HPDE6-E6E7 (cell line): ENCODE measurements at regions not wholly inside any gene's neighbourhood (a gene's known extent, or its start where the extent isn't known, plus 50 kb on each side); places are given as distances from the start of the nearest gene placed in this dataset.
A peak's percentile ranks its signal among the peaks of the same experiment; 100 is the strongest.

Experiments used
- DNase-seq: peaks from one replicate; pipeline ENCODE4 v3.0.0; 2011; ENCODE audit warnings: missing footprints; ENCODE audit errors: extremely low spot score

- no peak for DNase-seq
Measured at GRCh38 chr13:106176117-106176516, 359.3 kb downstream of the EFNB2 start.

DNA sequence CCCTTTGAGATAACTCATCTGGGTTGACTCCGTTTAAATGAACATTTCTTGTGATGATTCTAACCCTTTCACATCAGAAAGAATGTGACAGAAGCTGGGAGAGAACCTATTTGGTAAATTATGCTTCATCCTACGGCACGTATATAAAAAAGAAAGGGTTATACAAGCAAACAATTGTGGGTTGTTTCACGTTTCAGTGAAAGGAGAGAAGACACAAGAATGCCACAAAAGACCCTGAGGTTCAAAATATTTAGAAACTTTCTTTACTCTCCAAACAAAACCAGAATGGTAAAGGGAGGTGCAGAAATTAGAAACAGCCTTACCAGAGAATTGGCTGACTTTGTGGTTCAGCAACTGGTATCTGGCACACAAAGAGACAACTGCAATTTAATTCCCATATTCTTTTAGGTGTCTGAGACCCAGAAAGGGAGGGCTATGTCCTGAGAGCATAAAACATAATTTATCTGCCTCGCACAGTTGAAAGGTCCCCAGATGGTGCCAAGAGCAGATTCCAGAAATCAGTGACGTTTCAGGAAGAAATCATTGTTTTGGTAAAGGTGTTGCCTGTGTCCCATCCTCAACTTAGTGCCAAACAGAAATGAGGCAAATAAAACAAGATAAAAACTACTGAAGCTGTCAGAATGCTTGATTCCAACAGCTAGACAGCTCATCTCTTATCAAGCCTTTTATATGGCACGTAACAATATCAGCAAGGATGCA, 361.4 kb downstream of the EFNB2 start:
- no peak for DNase-seq

- no peak for DNase-seq
Measured at GRCh38 chr13:106173346-106173745, 362.1 kb downstream of the EFNB2 start.

DNA sequence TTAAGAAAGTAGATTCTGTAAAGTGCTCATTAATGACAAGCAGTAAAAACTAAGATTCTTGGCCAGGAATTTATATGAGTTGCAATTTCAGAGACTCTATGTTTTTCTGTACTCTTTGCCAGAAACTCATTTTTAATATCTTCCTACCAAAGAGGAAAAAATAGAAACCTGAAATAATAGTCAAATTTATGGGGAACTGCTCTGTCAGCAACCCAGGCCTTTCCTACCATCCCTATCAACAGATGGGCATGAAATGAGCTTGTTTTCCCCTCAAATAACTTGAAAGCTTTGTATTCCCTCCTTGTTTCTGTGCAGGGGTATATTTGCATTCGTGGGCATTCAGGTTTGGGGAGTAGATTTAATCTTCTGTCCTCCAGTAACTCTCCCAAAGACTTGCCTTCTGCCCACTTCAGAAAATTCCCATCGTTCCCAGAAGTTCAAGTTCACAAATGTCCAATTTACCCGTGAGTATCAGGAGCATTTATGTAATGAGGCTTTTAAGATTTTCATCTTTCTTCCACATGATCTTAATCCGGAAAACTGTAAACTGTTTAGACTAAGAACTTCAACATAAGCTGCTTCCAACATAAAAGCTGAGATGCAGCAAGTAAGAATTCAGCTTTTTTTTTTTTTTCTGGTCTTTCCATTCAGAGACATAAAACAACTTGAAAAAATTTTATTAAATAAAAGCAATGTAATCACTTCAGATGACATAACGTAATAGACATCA, 363.1 kb downstream of the EFNB2 start:
- no peak for DNase-seq

DNA sequence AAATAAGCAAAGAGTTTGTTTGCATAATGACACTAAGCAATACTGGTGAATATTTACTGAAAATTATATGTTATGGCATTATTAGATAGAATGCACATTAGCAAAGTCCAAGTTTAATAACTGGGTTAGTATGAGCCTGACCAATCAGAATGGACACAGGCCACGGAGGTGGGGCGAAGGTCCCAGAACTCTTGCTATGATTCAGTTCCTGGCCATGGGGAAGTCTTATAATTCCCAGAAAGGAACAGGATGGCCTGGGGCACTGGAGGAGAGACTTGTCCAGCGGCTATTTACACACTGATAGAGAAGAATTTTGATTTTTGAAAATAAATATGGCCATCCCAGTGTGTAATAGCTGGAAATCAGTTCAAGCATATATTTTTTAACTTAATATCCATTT, 372.0 kb downstream of the EFNB2 start:
- DNase-seq: no peak

DNA sequence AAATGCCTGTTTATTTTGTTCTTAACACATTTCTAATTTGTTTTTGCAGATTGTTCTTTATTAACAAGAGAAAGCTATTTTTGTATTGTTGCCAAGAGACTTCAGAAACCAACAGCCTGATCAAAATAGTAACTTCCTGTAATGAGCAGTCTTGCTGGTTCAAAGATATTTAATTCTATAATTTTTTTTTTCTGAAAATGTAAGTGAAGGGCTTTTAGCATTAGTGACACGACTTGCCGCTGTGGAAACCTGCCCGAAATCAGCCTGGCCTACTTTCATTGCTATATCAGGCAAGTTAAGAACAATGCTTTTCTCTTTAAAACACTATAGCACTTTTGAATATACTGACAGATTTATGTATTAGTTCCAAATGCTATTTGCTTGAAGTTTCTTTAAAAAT, 374.3 kb downstream of the EFNB2 start:
- DNase-seq: no peak

DNA sequence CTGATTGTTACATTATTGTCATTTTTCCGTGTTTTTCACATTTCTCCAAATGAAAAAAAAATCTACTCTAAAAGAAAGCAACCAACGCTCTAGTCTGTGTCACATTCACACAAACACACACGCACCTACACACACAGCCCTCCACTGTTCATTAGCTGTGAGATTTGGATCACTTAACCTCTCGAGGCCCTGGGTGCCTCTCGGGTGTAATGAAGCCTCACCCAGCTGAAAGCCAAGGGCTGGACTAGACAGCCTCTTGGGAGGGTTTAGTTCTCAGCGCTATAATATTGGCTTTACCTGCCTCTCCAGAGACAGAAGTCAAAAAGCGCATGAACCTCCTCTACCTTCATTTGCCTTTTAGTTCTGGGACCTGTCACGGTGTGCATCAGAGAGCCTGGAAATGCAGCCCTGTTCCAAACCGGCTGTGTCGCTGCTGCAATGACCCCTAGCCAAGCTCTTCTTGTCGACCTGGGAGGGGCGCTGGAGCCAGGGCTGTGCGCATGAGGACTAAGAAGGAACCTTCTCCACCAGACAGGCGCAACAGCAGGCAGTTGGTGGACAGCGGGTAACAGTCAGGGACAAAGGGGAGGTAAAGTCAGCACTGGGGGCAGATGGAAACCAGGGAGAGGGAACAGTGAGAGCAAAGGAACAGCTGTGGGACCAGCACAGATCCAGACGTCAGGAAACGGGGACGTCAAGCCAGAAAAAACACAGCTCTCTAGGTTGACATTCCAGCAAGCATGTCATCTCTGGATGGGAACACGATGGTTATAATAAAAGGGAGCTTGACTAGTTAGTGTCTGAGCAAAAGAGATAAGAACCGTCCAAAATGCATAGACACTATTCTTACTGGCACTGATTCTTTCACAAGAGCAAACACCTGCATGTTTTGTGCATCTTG, 375.9 kb downstream of the EFNB2 start:
- no peak for DNase-seq

DNA sequence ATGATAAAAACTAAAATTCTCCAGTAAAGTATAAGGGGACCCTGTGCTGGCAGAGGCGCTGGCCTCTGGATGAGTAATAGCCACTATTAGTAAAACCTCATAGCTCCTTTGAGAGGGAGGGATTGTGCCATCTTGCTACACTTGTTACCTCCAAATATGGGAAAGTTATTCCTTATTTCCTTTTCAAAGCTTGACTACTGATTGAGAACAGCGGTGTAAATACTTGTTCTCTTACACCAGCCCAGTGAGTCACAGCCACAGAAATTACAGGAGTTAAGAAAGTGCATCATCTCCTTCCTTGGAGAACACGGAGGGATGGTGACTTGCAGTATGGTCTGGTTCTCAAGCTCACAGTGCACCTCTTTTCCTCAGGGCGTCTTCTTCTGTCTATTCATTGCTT, 379.0 kb downstream of the EFNB2 start:
- peak; percentile 88 for DNase-seq

DNA sequence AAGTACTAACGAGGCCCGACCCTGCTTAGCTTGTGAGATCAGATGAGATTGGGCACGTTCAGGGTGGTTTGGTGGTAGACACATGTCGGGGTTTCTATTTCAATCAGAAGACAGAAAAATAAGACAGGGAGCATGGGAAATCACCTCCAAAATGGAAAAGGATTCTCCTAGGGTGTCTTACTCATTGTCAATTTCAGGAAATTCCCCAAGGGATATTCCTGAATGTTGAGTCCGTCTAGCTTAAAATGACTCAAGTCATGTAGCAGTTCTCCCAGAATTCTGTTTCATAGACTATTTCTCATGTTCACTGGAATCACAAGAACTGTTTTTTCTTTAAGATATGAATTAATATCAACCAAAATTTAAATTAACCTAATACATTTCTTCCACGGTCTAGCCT, 380.1 kb downstream of the EFNB2 start:
- no peak for DNase-seq

DNA sequence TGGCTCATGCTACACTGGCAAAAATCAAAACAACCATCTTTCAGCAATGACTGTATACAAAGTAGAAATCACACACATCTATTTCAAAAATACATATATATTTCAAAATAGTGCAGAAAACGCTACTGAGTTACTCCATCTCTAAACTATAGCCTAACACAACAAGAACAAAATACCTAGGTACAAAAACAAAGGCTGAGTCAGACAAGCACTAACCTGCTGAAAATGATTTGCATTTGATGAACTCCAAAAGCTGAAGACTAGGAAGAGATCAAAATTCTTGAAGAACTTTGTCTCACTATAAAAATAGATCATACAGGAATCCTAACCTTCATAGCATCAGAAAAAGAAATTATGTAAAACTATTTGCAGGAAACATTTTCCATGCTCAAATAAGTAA, 381.6 kb downstream of the EFNB2 start:
- no peak for DNase-seq

DNA sequence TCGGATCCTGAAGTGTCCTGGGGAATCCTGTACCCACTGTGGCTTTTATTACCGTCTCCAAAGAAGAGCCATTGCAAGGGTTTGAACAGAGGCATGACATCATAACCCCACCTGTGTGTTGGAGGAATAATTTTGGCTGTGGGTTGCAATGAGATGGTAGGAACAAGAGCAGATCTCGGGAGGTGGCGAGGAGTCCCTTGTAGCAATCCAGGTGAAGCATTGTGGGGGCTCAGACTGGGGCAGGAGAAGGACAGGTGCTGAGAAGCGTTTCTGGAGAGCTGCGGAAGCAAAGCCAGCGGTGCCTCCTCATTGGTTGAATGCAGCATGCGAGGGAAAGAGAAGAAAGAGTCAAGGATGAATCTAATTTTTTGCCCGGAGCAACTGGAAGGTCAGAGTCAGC, 382.4 kb downstream of the EFNB2 start:
- no peak for DNase-seq

GRCh38 chr13:106152047-106152446, 383.4 kb downstream of the EFNB2 start:
- DNase-seq: no peak

DNA sequence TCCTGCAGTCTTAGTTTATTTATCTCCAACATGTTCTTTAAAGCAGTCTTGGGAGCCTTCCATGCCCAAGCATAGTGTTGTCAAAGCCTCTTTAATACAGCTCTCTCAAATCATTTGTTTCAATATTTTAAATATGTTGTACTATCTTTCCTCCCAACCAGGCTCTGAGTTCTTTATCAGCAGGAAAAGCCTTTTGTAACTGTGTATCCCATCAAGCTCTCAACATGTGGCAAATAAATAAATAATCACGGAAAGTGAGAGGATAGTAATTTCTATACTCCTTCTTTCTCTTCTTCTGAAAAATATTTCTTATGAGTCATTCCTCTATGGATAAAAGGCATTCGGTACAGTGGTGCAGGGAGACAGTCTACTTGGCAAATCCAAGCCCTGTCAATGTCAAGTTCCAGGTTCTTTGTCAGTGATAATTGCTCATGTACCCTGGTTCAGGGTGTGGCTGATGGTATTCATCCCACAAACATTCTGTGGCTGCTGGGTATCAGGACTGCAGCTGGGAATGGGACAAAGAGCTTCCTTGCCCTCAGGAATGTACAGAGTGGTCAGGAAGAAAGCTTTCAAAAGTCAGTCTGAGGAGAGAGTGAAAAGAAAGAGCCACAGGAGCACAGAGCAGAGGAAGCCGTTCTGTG, 384.3 kb downstream of the EFNB2 start:
- peak; percentile 83 for DNase-seq

DNA sequence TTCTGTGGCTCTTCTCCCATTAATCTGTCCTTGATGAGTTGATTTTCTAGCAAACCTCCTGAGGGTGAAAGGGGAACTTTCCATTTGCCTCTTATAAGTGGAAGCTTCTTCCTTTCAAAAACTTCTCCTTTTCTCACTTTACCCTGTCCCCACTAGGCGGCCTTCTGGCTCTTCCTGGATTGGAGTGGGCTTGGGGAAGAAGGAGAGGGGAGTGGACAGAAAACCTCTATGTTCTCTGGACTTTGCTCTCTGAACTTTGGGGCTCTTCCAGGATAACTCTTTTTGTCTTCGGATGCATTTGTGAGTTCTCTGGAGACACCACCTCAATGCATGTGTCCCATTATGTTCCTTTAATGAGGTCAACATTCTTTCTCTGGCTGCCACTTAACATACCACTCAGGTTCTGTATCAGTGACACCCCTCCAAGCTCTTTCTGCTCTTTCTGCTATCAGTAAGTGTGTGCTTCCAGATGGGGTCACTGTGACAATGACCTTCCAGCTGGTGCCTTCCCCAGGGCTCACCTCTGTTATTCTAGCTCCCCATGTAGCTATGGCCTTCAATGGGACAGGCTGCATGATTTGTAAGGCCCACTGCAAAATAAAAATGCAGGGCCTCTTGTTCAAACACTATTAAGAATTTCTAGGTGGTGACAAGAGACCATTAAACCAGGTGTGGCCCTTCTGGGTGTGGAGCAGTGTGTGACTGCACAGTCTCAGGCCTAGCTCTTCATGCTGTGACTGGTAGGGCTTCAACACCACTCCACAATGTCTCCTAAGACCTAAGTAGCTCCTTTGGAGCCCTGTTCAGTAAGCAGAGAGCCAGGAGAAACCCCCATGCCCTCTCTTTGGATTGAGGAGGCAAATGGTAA, 389.2 kb downstream of the EFNB2 start:
- DNase-seq: no peak

- no peak for DNase-seq
Measured at GRCh38 chr13:106145070-106145469, 390.4 kb downstream of the EFNB2 start.

DNA sequence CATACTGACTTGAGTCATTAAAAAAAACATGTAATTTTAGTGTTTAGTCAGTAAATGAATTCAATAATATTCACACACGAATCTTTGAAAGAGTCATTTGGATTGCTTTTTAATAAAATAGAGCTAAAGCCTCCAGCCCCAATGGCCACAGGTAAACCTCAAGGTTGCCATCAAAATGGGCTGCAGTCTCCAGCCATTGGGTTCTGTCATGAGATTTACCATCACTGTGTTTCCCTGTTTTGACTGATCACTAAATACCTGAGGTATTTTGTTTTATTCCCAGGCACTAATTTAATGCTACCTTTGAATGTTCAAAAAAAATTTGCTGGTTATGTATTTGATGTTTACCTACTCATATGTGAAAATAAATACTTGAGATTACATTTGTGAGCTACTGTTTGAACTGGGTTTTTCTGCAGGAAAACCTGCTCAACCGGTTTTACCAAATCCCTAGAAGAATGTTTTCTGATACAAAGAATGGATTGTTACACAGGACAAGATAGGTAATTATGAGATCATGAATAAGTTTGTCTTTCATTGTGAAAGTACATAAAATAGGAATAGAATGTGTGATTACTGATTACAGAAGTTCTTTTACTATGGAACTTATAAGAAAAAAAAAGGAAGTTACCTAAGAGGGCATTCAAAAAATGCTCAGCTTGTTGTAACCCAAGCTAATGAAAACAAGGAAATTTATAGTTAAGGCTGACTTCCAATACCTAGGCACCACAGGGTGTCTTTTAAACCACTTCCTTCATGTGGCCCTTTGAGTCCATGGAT, 391.3 kb downstream of the EFNB2 start:
- peak; percentile 54 for DNase-seq

- no peak for DNase-seq
Measured at GRCh38 chr13:106143392-106143791, 392.1 kb downstream of the EFNB2 start.

GRCh38 chr13:106140476-106140875, 395.0 kb downstream of the EFNB2 start:
- DNase-seq: no peak

- DNase-seq: no peak
Measured at GRCh38 chr13:106139942-106140341, 395.5 kb downstream of the EFNB2 start.

DNA sequence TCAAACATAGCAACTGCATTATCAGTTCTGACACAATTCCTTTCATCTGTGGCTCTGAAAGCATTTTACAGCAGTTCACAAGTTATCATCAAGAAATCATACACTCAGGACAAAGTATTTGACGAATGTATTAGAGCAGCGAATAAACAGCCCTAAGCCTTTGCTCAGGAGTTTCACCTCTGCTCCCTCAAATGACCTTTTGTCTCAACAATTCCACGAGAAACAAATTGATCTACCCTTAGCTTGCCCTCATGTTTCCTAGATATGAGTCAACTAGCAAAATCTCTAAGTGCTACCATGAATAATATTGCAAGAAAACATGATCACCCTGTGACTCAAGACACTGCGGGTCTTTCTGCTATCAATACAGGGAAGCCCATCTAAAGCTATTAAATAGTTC, 396.1 kb downstream of the EFNB2 start:
- no peak for DNase-seq
